OCI-LY7 (cell line): ENCODE measurements at regions not wholly inside any gene's neighbourhood (a gene's known extent, or its start where the extent isn't known, plus 50 kb on each side); places are given as distances from the start of the nearest gene placed in this dataset.

ENCODE experiments used
- BruUV-seq: library from RNA; stranded (reverse); fragments of 400-500 nt; replicated peaks from 2 replicates; lab custom pipeline; 2021; lab: Mats Ljungman, UMichigan
- CTCF ChIA-PET: fragments of 300-600 bp; sonication (Branson Sonifier 250); formaldehyde crosslinking; loops from one replicate; lab custom pipeline; 2022; ENCODE audit warnings: antibody characterized with exemption; ENCODE audit not compliant: unreplicated experiment; lab: Charles Lee
- POLR2A ChIA-PET: fragments of 300-600 bp; sonication (Branson Sonifier 250); formaldehyde crosslinking; loops from one replicate; lab custom pipeline; 2022; ENCODE audit warnings: antibody characterized with exemption; lab: Charles Lee
- DNase-seq: peaks from one replicate; pipeline ENCODE4 v3.0.0-alpha.2; 2015; ENCODE audit warnings: low spot score
- H2AFZ ChIP-seq: fragments of 200-600 bp; sonication (generic), shearing (Covaris generic); 2 replicates; pipeline ENCODE4 v1.6.1; 2014; ENCODE audit warnings: mild to moderate bottlenecking, antibody characterized with exemption, low read length, moderate library complexity
- H3K27ac ChIP-seq: fragments of 200-600 bp; sonication (generic); 2 replicates; pipeline ENCODE4 v1.5.1; 2014; ENCODE audit warnings: mixed run types, low read depth, mild to moderate bottlenecking, moderate library complexity, low read length, inconsistent platforms; ENCODE audit not compliant: poor library complexity, severe bottlenecking
- H3K36me3 ChIP-seq: fragments of 200-600 bp; sonication (generic); 2 replicates; pipeline ENCODE4 v1.6.1; 2014; ENCODE audit warnings: mild to moderate bottlenecking, antibody characterized with exemption, low read length, moderate library complexity, mixed read lengths; ENCODE audit not compliant: insufficient read depth
- H3K4me1 ChIP-seq: fragments of 200-600 bp; sonication (generic); 2 replicates; pipeline ENCODE4 v1.5.1; 2014; ENCODE audit warnings: mild to moderate bottlenecking, low read length; ENCODE audit not compliant: insufficient read depth, poor library complexity, severe bottlenecking
- H3K4me2 ChIP-seq: fragments of 200-600 bp; sonication (generic); 2 replicates; pipeline ENCODE4 v1.6.1; 2014; ENCODE audit warnings: mild to moderate bottlenecking, low read length
- H3K4me3 ChIP-seq: fragments of 200-600 bp; sonication (generic); 2 replicates; pipeline ENCODE4 v1.5.1; 2014; ENCODE audit warnings: mild to moderate bottlenecking, low read depth, low read length; ENCODE audit not compliant: poor library complexity, severe bottlenecking
- H3K79me2 ChIP-seq: fragments of 200-600 bp; sonication (generic); 2 replicates; pipeline ENCODE4 v1.6.1; 2016; ENCODE audit warnings: low read depth, mild to moderate bottlenecking, low read length, moderate library complexity, mixed read lengths; ENCODE audit not compliant: insufficient read depth
- H3K9me2 ChIP-seq: fragments of 200-600 bp; sonication (generic); 2 replicates; pipeline ENCODE4 v1.6.1; 2016; ENCODE audit warnings: mild to moderate bottlenecking, low read length, mixed read lengths; ENCODE audit not compliant: insufficient read depth
- H3K9me3 ChIP-seq: fragments of 200-600 bp; sonication (generic); 2 replicates; pipeline ENCODE4 v1.6.1; 2014; ENCODE audit warnings: mild to moderate bottlenecking, mixed run types, low read length, mixed read lengths
- H4K20me1 ChIP-seq: fragments of 200-600 bp; sonication (generic); 2 replicates; pipeline ENCODE4 v1.6.1; 2014; ENCODE audit warnings: mild to moderate bottlenecking, antibody characterized with exemption, low read length, moderate library complexity, mixed read lengths; ENCODE audit not compliant: insufficient read depth
- CTCF ChIP-seq: fragments of 200-600 bp; sonication (generic); conservative IDR thresholded peaks from 2 replicates; pipeline ENCODE4 v1.5.1; 2014; ENCODE audit warnings: mild to moderate bottlenecking, antibody characterized with exemption, low read length, moderate library complexity, mixed read lengths
- EZH2phosphoT487 ChIP-seq: fragments of 200-600 bp; sonication (generic); IDR thresholded peaks from 2 replicates; pipeline ENCODE4 v1.6.1; 2018; ENCODE audit warnings: low read depth, borderline replicate concordance, mild to moderate bottlenecking, mixed run types, antibody characterized with exemption, low read length, moderate library complexity, mixed read lengths
- intact Hi-C: fragments of 100-400 bp; cut with micrococcal nuclease; formaldehyde crosslinking; loops from one replicate; pipeline ENCODE4 v1.10.0; 2022; ENCODE audit not compliant: unreplicated experiment

GRCh38 chr14:25942090-25942489, 655.7 kb downstream of the NOVA1 start:
- ChIA-PET POLR2A (interaction anchor here (0.9 kb wide), 1 partner anchor 185 kb away, joined by 3 read pairs; no protein-coding TSS in a partner anchor), CTCF (no interaction called here)
- Histone ChIP-seq H3K9me2 (no peaks in the 10 kb centered on the region), H3K79me2 (no peaks in the 10 kb centered on the region), H3K4me1 (no peaks in the 10 kb centered on the region), H3K4me3 (no peak overlapping the region), H4K20me1 (no peaks in the 10 kb centered on the region), H3K9me3 (no peaks in the 10 kb centered on the region), H3K36me3 (no peaks in the 10 kb centered on the region), H3K4me2 (no peak overlapping the region), H2AFZ (no peak overlapping the region), H3K27ac (no peak overlapping the region)
- intact Hi-C loops, result no loop called here
- TF ChIP-seq CTCF (no peak), EZH2phosphoT487 (no peak)
- no peak for DNase-seq
- BruUV-seq, result no TSS peak

GRCh38 chr14:25933731-25934130, 664.1 kb downstream of the NOVA1 start:
- intact Hi-C loops, result no loop called here
- Histone ChIP-seq H3K36me3 (no peaks in the 10 kb centered on the region), H3K4me3 (no peak overlapping the region), H4K20me1 (no peaks in the 10 kb centered on the region), H3K9me3 (no peaks in the 10 kb centered on the region), H2AFZ (no peak overlapping the region), H3K4me1 (no peaks in the 10 kb centered on the region), H3K9me2 (no peaks in the 10 kb centered on the region), H3K79me2 (no peaks in the 10 kb centered on the region), H3K4me2 (no peak overlapping the region), H3K27ac (no peak overlapping the region)
- CTCF ChIA-PET, result no interaction called here
- BruUV-seq, result no TSS peak
- POLR2A ChIA-PET, result no interaction called here
- TF ChIP-seq EZH2phosphoT487 (no peak), CTCF (no peak)
- DNase-seq, result no peak

- Histone ChIP-seq H3K9me3 (no peaks in the 10 kb centered on the region), H2AFZ (no peak overlapping the region), H4K20me1 (no peaks in the 10 kb centered on the region), H3K4me1 (no peaks in the 10 kb centered on the region), H3K9me2 (no peaks in the 10 kb centered on the region), H3K4me3 (no peak overlapping the region), H3K4me2 (no peak overlapping the region), H3K27ac (no peak overlapping the region), H3K36me3 (no peaks in the 10 kb centered on the region), H3K79me2 (no peaks in the 10 kb centered on the region)
- BruUV-seq, result no TSS peak
- CTCF ChIA-PET, result no interaction called here
- DNase-seq, result no peak
- intact Hi-C loops, result no loop called here
- TF ChIP-seq EZH2phosphoT487, result no peak
- no peak for TF ChIP-seq CTCF
- POLR2A ChIA-PET, result interaction anchor here (0.9 kb wide), 1 partner anchor 17 kb away, joined by 3 read pairs; no protein-coding TSS in a partner anchor
Observed at GRCh38 chr14:25929881-25930615, 667.8 kb downstream of the NOVA1 start.
